ENCODE measurements at regions not wholly inside any gene's neighbourhood (a gene's known extent, or its start where the extent isn't known, plus 50 kb on each side); places are given as distances from the start of the nearest gene placed in this dataset.

DNA sequence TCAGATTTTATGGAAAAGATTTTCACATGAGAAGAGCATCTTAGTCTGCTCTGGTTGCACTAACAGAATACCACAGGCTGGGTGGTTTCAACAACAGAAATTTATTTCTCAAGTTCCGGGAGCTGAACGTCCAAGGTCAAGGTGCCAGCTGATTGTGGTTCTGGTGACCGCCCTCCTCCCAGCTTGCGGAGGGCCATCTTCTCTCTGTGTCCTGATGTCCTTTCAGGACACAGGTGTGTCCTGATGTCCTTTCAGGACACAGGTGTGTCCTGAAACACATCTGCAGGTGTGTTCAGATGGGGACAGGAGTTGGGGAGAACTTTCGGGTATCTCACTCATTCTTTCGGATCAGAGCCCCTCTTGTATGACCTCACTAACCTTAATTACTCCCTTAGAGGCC is 374.9 kb downstream of the SOX11 start:
- intact Hi-C loops (cut with DNase I) = no loop called here
- 38% methylated on average over 6 of the region's 6 CpGs for WGBS (ENCODE audit: insufficient coverage, low coverage, low lambda C conversion rate, missing lambda C conversion rate)
- no peaks in the 10 kb centered on the region for H3K36me3 ChIP-seq

DNA sequence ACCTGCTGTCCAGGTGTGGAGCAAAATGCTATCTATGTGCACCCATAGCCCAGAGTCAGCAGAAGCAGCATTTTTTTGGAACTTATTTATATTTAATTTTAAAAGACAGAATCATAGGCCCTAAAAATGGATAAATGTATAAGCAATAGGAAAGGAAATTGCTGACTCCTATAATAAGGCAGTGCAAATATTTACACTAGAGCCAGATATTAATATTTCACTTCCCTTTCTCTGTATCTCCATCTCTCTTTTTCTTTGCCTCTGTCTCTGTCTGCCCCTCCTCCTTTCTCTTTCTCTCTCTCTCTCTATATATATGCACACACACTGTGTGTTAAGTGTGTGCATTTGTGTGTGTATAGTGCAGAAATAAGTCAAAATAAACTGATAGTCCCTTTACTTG is 375.6 kb downstream of the SOX11 start:
- ATAC-seq = no peak
- Histone ChIP-seq H3K36me3 (no peaks in the 10 kb centered on the region), H3K27ac (no peak overlapping the region), H3K4me1 (no peaks in the 10 kb centered on the region), H3K4me3 (no peak overlapping the region), H3K9me3 (no peaks in the 10 kb centered on the region), H3K27me3 (no peaks in the 10 kb centered on the region)
- intact Hi-C loops (cut with DNase I) = no loop called here
- no peak for DNase-seq
- no peak for TF ChIP-seq POLR2A (IDR thresholded peaks at IDR 0.05)
- TF ChIP-seq, protein P1, sequence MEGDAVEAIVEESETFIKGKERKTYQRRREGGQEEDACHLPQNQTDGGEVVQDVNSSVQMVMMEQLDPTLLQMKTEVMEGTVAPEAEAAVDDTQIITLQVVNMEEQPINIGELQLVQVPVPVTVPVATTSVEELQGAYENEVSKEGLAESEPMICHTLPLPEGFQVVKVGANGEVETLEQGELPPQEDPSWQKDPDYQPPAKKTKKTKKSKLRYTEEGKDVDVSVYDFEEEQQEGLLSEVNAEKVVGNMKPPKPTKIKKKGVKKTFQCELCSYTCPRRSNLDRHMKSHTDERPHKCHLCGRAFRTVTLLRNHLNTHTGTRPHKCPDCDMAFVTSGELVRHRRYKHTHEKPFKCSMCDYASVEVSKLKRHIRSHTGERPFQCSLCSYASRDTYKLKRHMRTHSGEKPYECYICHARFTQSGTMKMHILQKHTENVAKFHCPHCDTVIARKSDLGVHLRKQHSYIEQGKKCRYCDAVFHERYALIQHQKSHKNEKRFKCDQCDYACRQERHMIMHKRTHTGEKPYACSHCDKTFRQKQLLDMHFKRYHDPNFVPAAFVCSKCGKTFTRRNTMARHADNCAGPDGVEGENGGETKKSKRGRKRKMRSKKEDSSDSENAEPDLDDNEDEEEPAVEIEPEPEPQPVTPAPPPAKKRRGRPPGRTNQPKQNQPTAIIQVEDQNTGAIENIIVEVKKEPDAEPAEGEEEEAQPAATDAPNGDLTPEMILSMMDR (IDR thresholded peaks at IDR 0.05) = no peak

More for the DNA sequence above, 374.9 kb downstream of the SOX11 start:
- H3K9me3 ChIP-seq = no peaks in the 10 kb centered on the region
- no peaks in the 10 kb centered on the region for H3K4me1 ChIP-seq
- no peak overlapping the region for H3K27ac ChIP-seq
- H3K4me3 ChIP-seq = no peak overlapping the region
- no peaks in the 10 kb centered on the region for H3K27me3 ChIP-seq
- no peak for ATAC-seq
- DNase-seq = no peak
- TF ChIP-seq, protein P1 (IDR thresholded peaks at IDR 0.05) = no peak
- no peak for TF ChIP-seq POLR2A (IDR thresholded peaks at IDR 0.05)

DNA sequence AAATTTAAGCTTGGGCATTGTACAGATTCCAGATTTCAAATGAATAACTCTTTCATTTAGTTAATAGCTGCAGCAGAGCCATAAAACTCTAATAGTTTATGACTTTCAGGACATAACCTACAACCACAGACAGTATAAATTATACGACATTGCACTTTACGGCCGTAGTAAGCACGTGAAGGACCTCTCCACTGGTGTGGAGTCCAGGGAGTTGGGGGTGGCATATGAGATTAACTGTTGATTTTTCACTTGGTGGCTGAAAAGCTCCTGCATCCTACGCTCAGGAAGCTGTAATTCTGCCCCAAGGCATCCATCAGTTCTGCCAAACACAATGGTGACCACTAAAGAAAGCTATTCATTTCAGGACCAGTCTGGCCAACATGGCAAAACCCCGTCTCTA is 376.2 kb downstream of the SOX11 start:
- ATAC-seq (no peak), DNase-seq (no peak)
- no peak for TF ChIP-seq POLR2A (IDR thresholded peaks at IDR 0.05)
- TF ChIP-seq, protein P1 (IDR thresholded peaks at IDR 0.05) = no peak
- no peaks in the 10 kb centered on the region for H3K27me3 ChIP-seq
- H3K27ac ChIP-seq = no peak overlapping the region
- no peaks in the 10 kb centered on the region for H3K9me3 ChIP-seq
- no peaks in the 10 kb centered on the region for H3K4me1 ChIP-seq
- H3K4me3 ChIP-seq = no peak overlapping the region
- intact Hi-C loops (cut with DNase I) = no loop called here
- WGBS (ENCODE audit: insufficient coverage, low coverage, low lambda C conversion rate, missing lambda C conversion rate) = 74% methylated on average over 6 of the region's 6 CpGs
- H3K36me3 ChIP-seq = no peaks in the 10 kb centered on the region

DNA sequence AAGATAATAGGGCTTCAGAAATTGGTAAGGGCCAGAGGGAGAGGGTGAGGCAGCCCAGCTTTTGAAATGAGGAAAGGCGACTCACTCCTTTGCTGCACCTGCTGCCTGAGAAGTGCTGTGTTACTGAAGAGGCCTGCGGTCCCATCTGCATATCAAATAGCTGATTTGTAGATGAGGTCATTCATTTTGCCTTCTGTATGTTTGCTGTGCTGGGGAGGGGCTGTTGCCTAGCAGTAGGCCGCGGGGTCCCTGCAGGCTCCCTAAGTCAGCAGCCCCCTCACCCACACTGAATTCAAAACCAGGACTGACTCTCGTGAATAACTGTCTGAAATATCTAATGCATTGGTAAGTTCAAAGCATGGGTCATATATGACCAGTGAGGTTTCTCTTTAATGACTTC is 377.2 kb downstream of the SOX11 start:
- no peak for ATAC-seq
- TF ChIP-seq, protein P1 (IDR thresholded peaks at IDR 0.05) = no peak
- TF ChIP-seq POLR2A (IDR thresholded peaks at IDR 0.05) = no peak
- Histone ChIP-seq H3K27ac (no peak overlapping the region), H3K27me3 (no peaks in the 10 kb centered on the region), H3K9me3 (no peaks in the 10 kb centered on the region), H3K4me3 (no peak overlapping the region), H3K36me3 (no peaks in the 10 kb centered on the region), H3K4me1 (no peaks in the 10 kb centered on the region)
- WGBS (ENCODE audit: insufficient coverage, low coverage, low lambda C conversion rate, missing lambda C conversion rate) = 26% methylated on average over 5 of the region's 5 CpGs
- intact Hi-C loops (cut with DNase I) = no loop called here
- DNase-seq = no peak

DNA sequence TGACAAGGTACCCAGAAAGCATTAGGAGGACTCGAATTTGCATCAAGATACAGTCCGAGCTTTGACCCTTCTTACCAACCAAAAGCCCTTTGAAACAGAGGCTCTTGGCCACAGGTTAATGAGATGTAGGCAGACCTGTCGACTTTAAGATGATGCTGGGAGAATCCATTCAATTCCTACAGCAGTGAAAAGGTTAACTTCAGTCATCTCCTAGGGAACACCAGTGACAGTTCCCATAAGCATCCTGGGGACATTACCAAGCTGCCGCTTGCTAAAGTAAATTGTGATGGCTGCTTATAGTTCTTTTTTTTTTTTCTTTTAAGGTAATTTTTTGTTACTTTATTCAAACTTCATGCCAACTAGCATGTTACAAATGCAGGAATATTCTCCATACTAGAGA is 379.3 kb downstream of the SOX11 start:
- Histone ChIP-seq H3K4me1 (no peaks in the 10 kb centered on the region), H3K27ac (no peak overlapping the region), H3K9me3 (no peaks in the 10 kb centered on the region), H3K27me3 (no peaks in the 10 kb centered on the region), H3K36me3 (no peaks in the 10 kb centered on the region), H3K4me3 (no peak overlapping the region)
- 28% methylated on average over 4 of the region's 4 CpGs for WGBS (ENCODE audit: insufficient coverage, low coverage, low lambda C conversion rate, missing lambda C conversion rate)
- TF ChIP-seq, protein P1 (IDR thresholded peaks at IDR 0.05) = no peak
- TF ChIP-seq POLR2A (IDR thresholded peaks at IDR 0.05) = no peak
- intact Hi-C loops (cut with DNase I) = no loop called here
- DNase-seq (no peak), ATAC-seq (no peak)

Measured in right lobe of liver (tissue), 6 donors.